Hepatocyte (in vitro differentiated cells): ENCODE measurements at regions not wholly inside any gene's neighbourhood (a gene's known extent, or its start where the extent isn't known, plus 50 kb on each side); places are given as distances from the start of the nearest gene placed in this dataset.

Source experiments
- CTCF ChIP-seq: fragments of 200-600 bp; sonication (generic); IDR thresholded peaks from 2 replicates; pipeline ENCODE4 v1.5.1; 2016; ENCODE audit warnings: antibody characterized with exemption, mild to moderate bottlenecking; ENCODE audit not compliant: poor library complexity
- EZH2 ChIP-seq: fragments of 200-600 bp; sonication (generic); IDR thresholded peaks from 2 replicates; pipeline ENCODE4 v1.6.1; 2016; ENCODE audit warnings: antibody characterized with exemption, mild to moderate bottlenecking, borderline replicate concordance
- EZH2phosphoT487 ChIP-seq: fragments of 200-600 bp; sonication (generic); IDR thresholded peaks from one replicate; pipeline ENCODE4 v1.6.1; 2018; ENCODE audit warnings: antibody characterized with exemption, mild to moderate bottlenecking, low read depth, moderate library complexity; ENCODE audit not compliant: unreplicated experiment, severe bottlenecking

- TF ChIP-seq CTCF (no peak), EZH2 (no peak), EZH2phosphoT487 (no peak)
These were observed 87.7 kb upstream of the LRP1B start for GRCh38 chr2:142218471-142218870.
